ENCODE measurements at regions not wholly inside any gene's neighbourhood (a gene's known extent, or its start where the extent isn't known, plus 50 kb on each side); places are given as distances from the start of the nearest gene placed in this dataset.

- no peak for TF ChIP-seq CTCF (IDR thresholded peaks at IDR 0.05; ENCODE audit: low read depth, low read length)
- H3K36me3 ChIP-seq, result no peaks in the 10 kb centered on the region
- no peak overlapping the region for H3K4me3 ChIP-seq (ENCODE audit: low read depth, low read length)
- H3K27me3 ChIP-seq (ENCODE audit: insufficient read depth, low read depth, severe bottlenecking), result no peaks in the 10 kb centered on the region
- DNase-seq, result no peak
- H3K27ac ChIP-seq, result no peak overlapping the region
- no peaks in the 10 kb centered on the region for H3K9me3 ChIP-seq (ENCODE audit: severe bottlenecking)
These were observed 241.5 kb upstream of the GCFC2 start for GRCh38 chr2:75952173-75952572.

- Histone ChIP-seq H3K27ac (no peak overlapping the region), H3K9me3 (ENCODE audit: severe bottlenecking) (no peaks in the 10 kb centered on the region), H3K4me3 (ENCODE audit: low read depth, low read length) (no peak overlapping the region), H3K36me3 (no peaks in the 10 kb centered on the region), H3K27me3 (ENCODE audit: insufficient read depth, low read depth, severe bottlenecking) (no peaks in the 10 kb centered on the region)
- TF ChIP-seq CTCF (IDR thresholded peaks at IDR 0.05; ENCODE audit: low read depth, low read length), result no peak
- no peak for DNase-seq
These were observed 238.8 kb upstream of the GCFC2 start for GRCh38 chr2:75949385-75950030.

GRCh38 chr2:75936311-75936710, 225.6 kb upstream of the GCFC2 start:
- H3K36me3 ChIP-seq, result no peaks in the 10 kb centered on the region
- H3K4me3 ChIP-seq (ENCODE audit: low read depth, low read length), result no peak overlapping the region
- no peak overlapping the region for H3K27ac ChIP-seq
- TF ChIP-seq CTCF (IDR thresholded peaks at IDR 0.05; ENCODE audit: low read depth, low read length), result no peak
- DNase-seq, result no peak
- no peaks in the 10 kb centered on the region for H3K27me3 ChIP-seq (ENCODE audit: insufficient read depth, low read depth, severe bottlenecking)
- H3K9me3 ChIP-seq (ENCODE audit: severe bottlenecking), result no peaks in the 10 kb centered on the region

- H3K27ac ChIP-seq, result no peak overlapping the region
- no peaks in the 10 kb centered on the region for H3K9me3 ChIP-seq (ENCODE audit: severe bottlenecking)
- TF ChIP-seq CTCF (IDR thresholded peaks at IDR 0.05; ENCODE audit: low read depth, low read length), result no peak
- H3K4me3 ChIP-seq (ENCODE audit: low read depth, low read length), result no peak overlapping the region
- H3K27me3 ChIP-seq (ENCODE audit: insufficient read depth, low read depth, severe bottlenecking), result no peaks in the 10 kb centered on the region
- no peaks in the 10 kb centered on the region for H3K36me3 ChIP-seq
- no peak for DNase-seq
These were observed 222.3 kb upstream of the GCFC2 start for GRCh38 chr2:75932996-75933395.

- no peaks in the 10 kb centered on the region for H3K36me3 ChIP-seq
- no peaks in the 10 kb centered on the region for H3K9me3 ChIP-seq (ENCODE audit: severe bottlenecking)
- no peak for DNase-seq
- no peak for TF ChIP-seq CTCF (IDR thresholded peaks at IDR 0.05; ENCODE audit: low read depth, low read length)
- no peak overlapping the region for H3K27ac ChIP-seq
- H3K27me3 ChIP-seq (ENCODE audit: insufficient read depth, low read depth, severe bottlenecking), result no peaks in the 10 kb centered on the region
- H3K4me3 ChIP-seq (ENCODE audit: low read depth, low read length), result no peak overlapping the region
These were observed 217.4 kb upstream of the GCFC2 start for GRCh38 chr2:75928093-75928492.
